ENCODE measurements at regions not wholly inside any gene's neighbourhood (a gene's known extent, or its start where the extent isn't known, plus 50 kb on each side); places are given as distances from the start of the nearest gene placed in this dataset.

GRCh38 chr22:27220339-27220738 is 563.0 kb downstream of the MIAT start (continued):
- TF ChIP-seq CHD7 (IDR thresholded peaks at IDR 0.05; ENCODE audit: insufficient replicate concordance, low read length): no peak
- no peak for TF ChIP-seq CTBP2 (IDR thresholded peaks at IDR 0.05; ENCODE audit: borderline replicate concordance, insufficient read depth, insufficient read length, low read length)
- no peak for TF ChIP-seq SP1 (IDR thresholded peaks at IDR 0.05; ENCODE audit: low read depth, low read length)
- no peak for TF ChIP-seq ATF3 (IDR thresholded peaks at IDR 0.05; ENCODE audit: insufficient read depth, low read depth, low read length)
- TF ChIP-seq YY1 (IDR thresholded peaks at IDR 0.05; ENCODE audit: low read depth, low read length): no peak
- no peak for TF ChIP-seq PHF8 (conservative IDR thresholded peaks at IDR 0.05; ENCODE audit: low read depth, low read length)

Measured in H1 (cell line).